CD4-positive, alpha-beta T cell (primary cell): ENCODE measurements at regions not wholly inside any gene's neighbourhood (a gene's known extent, or its start where the extent isn't known, plus 50 kb on each side); places are given as distances from the start of the nearest gene placed in this dataset.

Experiments
- ATAC-seq: fragments of 200-7000 bp; cut with Tn5 transposase; one replicate; pipeline ENCODE4 v1.10.0; 2022; ENCODE audit warnings: mild to moderate bottlenecking; ENCODE audit not compliant: poor library complexity
- CTCF ChIA-PET: fragments of 350-600 bp; sonication (Branson Sonifier 250); formaldehyde crosslinking; loops from one replicate; lab custom pipeline; 2021; ENCODE audit warnings: antibody characterized with exemption, inconsistent platforms; lab: Charles Lee
- POLR2A ChIA-PET: fragments of 350-600 bp; sonication (Branson Sonifier 250); formaldehyde crosslinking; loops from one replicate; lab custom pipeline; 2021; ENCODE audit warnings: antibody characterized with exemption, inconsistent platforms; lab: Charles Lee
- DNase-seq, 14 experiments: peaks; one replicate each; pipeline ENCODE4 v3.0.0-alpha.2; 2013 to 2020; ENCODE audit warnings: mixed read lengths in 2 of 14
- H3K27ac ChIP-seq, 2 donors: one replicate each; pipeline versions ENCODE4 v1.5.1 to v1.7.0; 2013; ENCODE audit warnings: low read length in 2 of 2, low read depth in 1 of 2, mild to moderate bottlenecking in 1 of 2
- H3K27me3 ChIP-seq, 2 experiments: 1 replicate in 1 of 2; 2 replicates in 1 of 2; pipeline versions ENCODE4 v1.6.1 to v1.7.0; 2013; ENCODE audit warnings: low read length in 2 of 2, control low read depth in 1 of 2, mild to moderate bottlenecking in 1 of 2, moderate library complexity in 1 of 2; ENCODE audit not compliant: insufficient read depth in 2 of 2, control insufficient read depth in 1 of 2
- H3K36me3 ChIP-seq: one replicate; pipeline ENCODE4 v1.6.1; 2013; ENCODE audit warnings: low read length, control low read depth; ENCODE audit not compliant: insufficient read depth
- H3K4me1 ChIP-seq: one replicate; pipeline ENCODE4 v1.6.1; 2013; ENCODE audit warnings: low read length, control low read depth; ENCODE audit not compliant: insufficient read depth
- H3K4me3 ChIP-seq: one replicate; pipeline ENCODE4 v1.5.1; 2013; ENCODE audit warnings: mild to moderate bottlenecking, low read length, moderate library complexity
- H3K9me3 ChIP-seq, 2 experiments: 1 replicate in 1 of 2; 2 replicates in 1 of 2; pipeline versions ENCODE4 v1.6.1 to v1.7.0; 2013; ENCODE audit warnings: low read length in 2 of 2, mild to moderate bottlenecking in 2 of 2, control low read depth in 1 of 2, moderate library complexity in 1 of 2; ENCODE audit not compliant: control insufficient read depth in 1 of 2, insufficient read depth in 1 of 2
- H3K27ac Mint-ChIP-seq: one replicate; pipeline ENCODE4 v1.8.0; 2020; ENCODE audit warnings: mixed read lengths
- H3K27me3 Mint-ChIP-seq: one replicate; pipeline ENCODE4 v1.8.0; 2021; ENCODE audit warnings: mixed read lengths
- H3K36me3 Mint-ChIP-seq: one replicate; pipeline ENCODE4 v1.8.0; 2021; ENCODE audit warnings: low read depth, mixed read lengths
- H3K4me1 Mint-ChIP-seq: one replicate; pipeline ENCODE4 v1.8.0; 2021; ENCODE audit warnings: low read depth, mixed read lengths
- H3K4me3 Mint-ChIP-seq: one replicate; pipeline ENCODE4 v1.8.0; 2020; ENCODE audit warnings: mild to moderate bottlenecking, mixed read lengths
- H3K9me3 Mint-ChIP-seq: one replicate; pipeline ENCODE4 v1.8.0; 2020; ENCODE audit warnings: mixed read lengths
- intact Hi-C, 2 experiments: fragments of 100-400 bp; cut with DNase I in 1 of 2; cut with micrococcal nuclease in 1 of 2; formaldehyde crosslinking; loops; one replicate each; pipeline versions ENCODE4 v1.15.1 to v1.9.0; 2023 to 2025; cut with DNase I, micrococcal nuclease
- TF ChIP-seq, protein P1 (sequence below): fragments of 200-600 bp; IDR thresholded peaks from one replicate; pipeline ENCODE4 v1.8.0; 2022; ENCODE audit warnings: antibody characterized with exemption, mild to moderate bottlenecking

DNA sequence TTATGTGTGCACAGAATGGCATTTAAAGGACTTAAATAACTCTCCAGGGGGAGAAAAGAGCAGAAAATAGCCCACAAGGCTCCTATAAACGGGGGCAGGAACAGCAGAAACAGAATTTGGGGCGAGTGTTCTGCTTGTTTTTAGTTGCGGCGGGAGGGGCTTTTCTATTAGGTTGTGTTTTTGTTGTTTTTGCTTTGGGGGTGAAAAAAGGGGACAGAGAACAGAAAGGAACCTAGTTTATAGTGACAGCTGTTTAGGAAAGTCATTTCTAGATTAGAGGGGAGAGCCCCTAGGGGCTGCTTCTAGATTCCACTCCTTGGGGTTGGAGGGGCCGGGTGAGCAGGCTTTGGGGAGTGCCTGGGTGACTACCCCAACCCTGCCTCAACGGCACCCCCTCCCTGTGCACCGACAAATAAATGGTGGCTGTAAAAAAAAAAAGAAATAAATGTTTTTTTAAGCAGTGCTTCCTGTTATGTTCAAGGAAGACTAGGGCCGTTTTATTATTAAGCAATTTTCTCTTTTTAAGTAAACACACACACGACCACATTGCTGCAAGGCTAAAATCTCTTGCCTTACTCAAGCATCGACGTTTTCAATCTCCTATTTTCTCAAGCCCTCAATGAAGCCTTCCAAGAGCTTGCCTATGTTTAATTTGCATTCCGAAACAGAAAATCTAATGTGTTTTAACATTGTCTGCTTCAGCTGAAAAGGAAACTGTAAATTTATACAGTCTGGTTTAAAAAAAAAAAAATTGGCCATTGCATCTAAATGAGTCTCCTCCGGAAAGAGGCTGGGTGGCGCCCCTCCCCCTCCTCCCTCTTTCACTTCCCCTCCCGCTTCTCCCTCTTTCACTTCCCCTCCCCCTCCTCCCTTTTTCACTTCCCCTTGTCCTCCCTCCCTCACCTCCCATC, 123.3 kb upstream of the TBL1X start:
- CTCF ChIA-PET: interaction anchor here (1.4 to 1.9 kb wide), 3 partner anchors 11 to 122 kb away, joined by 4 to 9 read pairs (median 6); no protein-coding TSS in a partner anchor

DNA sequence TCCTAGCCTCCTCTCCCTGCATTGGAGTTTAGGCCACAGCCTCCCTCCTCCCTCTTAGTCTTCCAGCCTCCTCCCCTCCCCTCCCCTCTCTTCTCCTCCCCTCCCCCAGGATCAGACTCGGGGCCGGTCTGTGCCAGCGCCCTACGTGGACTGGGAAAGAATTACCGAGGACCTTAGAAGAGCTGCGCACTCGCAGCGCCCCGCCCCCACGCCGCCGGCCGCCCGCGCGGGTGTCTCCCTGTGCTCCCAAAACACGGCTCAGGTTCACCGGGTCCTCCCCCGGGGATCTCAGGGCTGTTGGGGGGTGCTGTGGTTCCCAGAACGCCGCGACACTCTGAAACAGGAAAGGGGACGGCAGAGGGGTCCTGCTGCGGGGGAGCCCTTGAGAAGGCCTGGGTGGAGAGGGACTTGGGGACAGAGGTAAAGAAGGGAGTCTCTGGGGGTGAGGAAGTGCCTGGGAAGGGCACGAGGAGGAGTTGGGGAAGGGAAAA, 122.3 kb upstream of the TBL1X start:
- H3K9me3 ChIP-seq: no peaks in the 10 kb centered on the region
- Mint-ChIP-seq H3K4me3 (peak overlapping the region; percentile 65), H3K27ac (peak overlapping the region; percentile 69), H3K27me3 (no peaks in the 10 kb centered on the region), H3K36me3 (no peaks in the 10 kb centered on the region), H3K4me1 (peaks cover 35% of the 10 kb centered on the region), H3K9me3 (no peaks in the 10 kb centered on the region)
- H3K4me3 ChIP-seq: peak overlapping the region; percentile 16
- TF ChIP-seq, protein P1, sequence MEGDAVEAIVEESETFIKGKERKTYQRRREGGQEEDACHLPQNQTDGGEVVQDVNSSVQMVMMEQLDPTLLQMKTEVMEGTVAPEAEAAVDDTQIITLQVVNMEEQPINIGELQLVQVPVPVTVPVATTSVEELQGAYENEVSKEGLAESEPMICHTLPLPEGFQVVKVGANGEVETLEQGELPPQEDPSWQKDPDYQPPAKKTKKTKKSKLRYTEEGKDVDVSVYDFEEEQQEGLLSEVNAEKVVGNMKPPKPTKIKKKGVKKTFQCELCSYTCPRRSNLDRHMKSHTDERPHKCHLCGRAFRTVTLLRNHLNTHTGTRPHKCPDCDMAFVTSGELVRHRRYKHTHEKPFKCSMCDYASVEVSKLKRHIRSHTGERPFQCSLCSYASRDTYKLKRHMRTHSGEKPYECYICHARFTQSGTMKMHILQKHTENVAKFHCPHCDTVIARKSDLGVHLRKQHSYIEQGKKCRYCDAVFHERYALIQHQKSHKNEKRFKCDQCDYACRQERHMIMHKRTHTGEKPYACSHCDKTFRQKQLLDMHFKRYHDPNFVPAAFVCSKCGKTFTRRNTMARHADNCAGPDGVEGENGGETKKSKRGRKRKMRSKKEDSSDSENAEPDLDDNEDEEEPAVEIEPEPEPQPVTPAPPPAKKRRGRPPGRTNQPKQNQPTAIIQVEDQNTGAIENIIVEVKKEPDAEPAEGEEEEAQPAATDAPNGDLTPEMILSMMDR: no peak
- H3K36me3 ChIP-seq: no peaks in the 10 kb centered on the region
- no peak for ATAC-seq
- CTCF ChIA-PET: no interaction called here
- peak in 13 of 14 experiments; percentile 21 to 75 (median 42) for DNase-seq
- POLR2A ChIA-PET: interaction anchor here (2.2 to 2.6 kb wide), 2 partner anchors 8 to 120 kb away, joined by 5 to 26 read pairs; no protein-coding TSS in a partner anchor
- H3K27ac ChIP-seq: no peak overlapping the region
- H3K4me1 ChIP-seq: peaks cover 28% of the 10 kb centered on the region
- H3K27me3 ChIP-seq: no peaks in the 10 kb centered on the region
- intact Hi-C loops: loop anchor here in 1 of 2 experiments (1.0 kb wide), 1 partner anchor 121 kb away; no protein-coding TSS in a partner anchor

More for the DNA sequence above, 123.3 kb upstream of the TBL1X start:
- Mint-ChIP-seq H3K36me3 (no peaks in the 10 kb centered on the region), H3K9me3 (no peaks in the 10 kb centered on the region), H3K27ac (peak overlapping the region; percentile 95), H3K27me3 (no peaks in the 10 kb centered on the region), H3K4me3 (peak overlapping the region; percentile 78), H3K4me1 (peaks cover 46% of the 10 kb centered on the region)
- ATAC-seq: peak; percentile 48
- Histone ChIP-seq H3K36me3 (no peaks in the 10 kb centered on the region), H3K4me3 (peak overlapping the region; percentile 40), H3K27ac (peak overlapping the region; percentile 60 to 83), H3K4me1 (peaks cover 38% of the 10 kb centered on the region), H3K9me3 (no peaks in the 10 kb centered on the region), H3K27me3 (no peaks in the 10 kb centered on the region)
- peak; percentile 27 to 83 (median 56) for DNase-seq
- POLR2A ChIA-PET: interaction anchor here (0.6 to 3.2 kb wide), 13 partner anchors 10 to 563 kb away, joined by 3 to 56 read pairs (median 4); partner anchors contain the start of gene TBL1X
- TF ChIP-seq, protein P1: no peak
- intact Hi-C loops: loop anchor here (1.0 to 2.0 kb wide), 5 partner anchors 11 to 370 kb away; no protein-coding TSS in a partner anchor

DNA sequence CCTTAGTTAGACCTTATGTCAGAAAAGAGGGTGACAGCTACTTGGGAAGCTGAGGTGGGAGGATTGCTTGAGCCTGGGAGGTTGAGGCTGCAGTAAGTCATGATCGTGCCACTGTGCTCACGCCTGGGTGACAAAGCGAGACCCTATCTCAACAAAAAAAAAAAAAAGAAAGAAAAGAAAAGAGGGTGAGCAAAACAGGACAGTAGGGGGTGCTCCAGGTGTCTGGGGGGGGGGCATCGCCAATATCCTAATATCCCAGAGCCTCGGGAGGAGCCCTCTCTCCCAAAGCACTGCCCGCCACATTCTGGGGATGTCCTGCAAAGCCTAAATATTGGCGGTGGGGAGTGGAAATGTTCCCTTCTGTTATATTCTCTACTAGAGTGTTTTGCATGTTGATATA, 120.9 kb upstream of the TBL1X start:
- TF ChIP-seq, protein P1: no peak
- H3K4me3 Mint-ChIP-seq: no peak overlapping the region
- H3K27me3 Mint-ChIP-seq: no peaks in the 10 kb centered on the region
- Histone ChIP-seq H3K4me1 (peaks cover 28% of the 10 kb centered on the region), H3K27ac (no peak overlapping the region), H3K4me3 (no peak overlapping the region), H3K36me3 (no peaks in the 10 kb centered on the region), H3K27me3 (no peaks in the 10 kb centered on the region), H3K9me3 (no peaks in the 10 kb centered on the region)
- ChIA-PET CTCF (interaction anchor here (1.8 kb wide), 1 partner anchor 31 kb away, joined by 6 read pairs; no protein-coding TSS in a partner anchor), POLR2A (interaction anchor here (1.0 to 2.6 kb wide), 2 partner anchors 116 to 119 kb away, joined by 3 to 26 read pairs; no protein-coding TSS in a partner anchor)
- no peaks in the 10 kb centered on the region for H3K36me3 Mint-ChIP-seq
- no peaks in the 10 kb centered on the region for H3K9me3 Mint-ChIP-seq
- intact Hi-C loops: no loop called here
- H3K4me1 Mint-ChIP-seq: peaks cover 31% of the 10 kb centered on the region
- H3K27ac Mint-ChIP-seq: peak overlapping the region; percentile 58
- DNase-seq (no peak), ATAC-seq (no peak)
